Neural progenitor cell (in vitro differentiated cells): ENCODE measurements at regions not wholly inside any gene's neighbourhood (a gene's known extent, or its start where the extent isn't known, plus 50 kb on each side); places are given as distances from the start of the nearest gene placed in this dataset.
"Not testable (repeated sequence)": the region's sequence is repeated elsewhere in the genome, so short reads cannot be mapped to it uniquely, and the experiment has no call there.

Experiments
- DNase-seq: peaks from one replicate; pipeline ENCODE4 v3.0.0-alpha.2; 2016; ENCODE audit warnings: low spot score
- H2AFZ ChIP-seq: fragments of 200-600 bp; sonication (generic); replicated peaks from 2 replicates; pipeline ENCODE4 v1.6.1; 2016; ENCODE audit warnings: antibody characterized with exemption
- H3F3A ChIP-seq: fragments of 200-600 bp; sonication (generic); 2 replicates; pipeline ENCODE4 v1.6.1; 2016; ENCODE audit warnings: antibody characterized with exemption, low read depth
- H3K27ac ChIP-seq: fragments of 200-600 bp; sonication (generic); 2 replicates; pipeline ENCODE4 v1.5.1; 2016; ENCODE audit warnings: mild to moderate bottlenecking
- H3K27me3 ChIP-seq: fragments of 200-600 bp; sonication (generic); 2 replicates; pipeline ENCODE4 v1.6.1; 2016; ENCODE audit warnings: mild to moderate bottlenecking, moderate library complexity
- H3K36me3 ChIP-seq: fragments of 200-600 bp; sonication (generic); 2 replicates; pipeline ENCODE4 v1.5.1; 2016
- H3K4me1 ChIP-seq: fragments of 200-600 bp; sonication (generic); 2 replicates; pipeline ENCODE4 v1.6.1; 2016; ENCODE audit warnings: mixed run types
- H3K4me2 ChIP-seq: fragments of 200-600 bp; sonication (generic); 2 replicates; pipeline ENCODE4 v1.6.1; 2016
- H3K4me3 ChIP-seq: fragments of 200-600 bp; sonication (generic); 2 replicates; pipeline ENCODE4 v1.5.1; 2016
- H3K79me2 ChIP-seq: fragments of 200-600 bp; sonication (generic); 2 replicates; pipeline ENCODE4 v1.6.1; 2016; ENCODE audit warnings: low read depth
- H3K9ac ChIP-seq: fragments of 200-600 bp; sonication (generic); 2 replicates; pipeline ENCODE4 v1.6.1; 2016
- H3K9me3 ChIP-seq: fragments of 200-600 bp; sonication (generic); 2 replicates; pipeline ENCODE4 v1.5.1; 2016; ENCODE audit warnings: low read depth
- H4K20me1 ChIP-seq: fragments of 200-600 bp; sonication (generic); 2 replicates; pipeline ENCODE4 v1.6.1; 2016; ENCODE audit warnings: low read depth
- H3K27ac Mint-ChIP-seq: 3 replicates; pipeline ENCODE4 v1.8.0; 2021; ENCODE audit warnings: mixed read lengths
- H3K27me3 Mint-ChIP-seq: 2 replicates; pipeline ENCODE4 v1.8.0; 2022; ENCODE audit warnings: low read depth, mild to moderate bottlenecking, inconsistent platforms, moderate library complexity, mixed read lengths; ENCODE audit not compliant: insufficient read depth
- H3K36me3 Mint-ChIP-seq: 3 replicates; pipeline ENCODE4 v1.8.0; 2021; ENCODE audit warnings: mixed read lengths
- H3K4me1 Mint-ChIP-seq: 3 replicates; pipeline ENCODE4 v1.8.0; 2021; ENCODE audit warnings: mixed read lengths
- H3K4me3 Mint-ChIP-seq: 3 replicates; pipeline ENCODE4 v1.8.0; 2021; ENCODE audit warnings: mild to moderate bottlenecking, moderate library complexity, mixed read lengths
- H3K9me3 Mint-ChIP-seq: 3 replicates; pipeline ENCODE4 v1.8.0; 2020; ENCODE audit warnings: mixed read lengths
- CTCF ChIP-seq: fragments of 200-600 bp; sonication (generic); IDR thresholded peaks from 2 replicates; pipeline ENCODE4 v1.5.1; 2017; ENCODE audit warnings: antibody characterized with exemption, mild to moderate bottlenecking
- EZH2 ChIP-seq: fragments of 200-600 bp; sonication (generic); IDR thresholded peaks from 2 replicates; pipeline ENCODE4 v1.6.1; 2017; ENCODE audit warnings: antibody characterized with exemption, mild to moderate bottlenecking, moderate library complexity
- EZH2phosphoT487 ChIP-seq: fragments of 200-600 bp; sonication (generic); IDR thresholded peaks from 2 replicates; pipeline ENCODE4 v1.6.1; 2017; ENCODE audit warnings: antibody characterized with exemption

GRCh38 chr4:10783351-10783750, 98.8 kb upstream of the CLNK start:
- Mint-ChIP-seq H3K4me3 (no peak overlapping the region), H3K9me3 (peaks cover 4% of the 10 kb centered on the region), H3K27me3 (peaks cover 5% of the 10 kb centered on the region), H3K27ac (peak overlapping the region; percentile 8), H3K36me3 (no peaks in the 10 kb centered on the region), H3K4me1 (peaks cover 2% of the 10 kb centered on the region)
- TF ChIP-seq CTCF (no peak), EZH2phosphoT487 (no peak), EZH2 (no peak)
- Histone ChIP-seq H3K79me2 (no peaks in the 10 kb centered on the region), H4K20me1 (no peaks in the 10 kb centered on the region), H3F3A (no peaks in the 10 kb centered on the region), H3K9ac (no peak overlapping the region), H2AFZ (no peak overlapping the region), H3K9me3 (no peaks in the 10 kb centered on the region), H3K36me3 (no peaks in the 10 kb centered on the region), H3K4me1 (no peaks in the 10 kb centered on the region), H3K27me3 (no peaks in the 10 kb centered on the region), H3K27ac (no peak overlapping the region), H3K4me3 (no peak overlapping the region), H3K4me2 (no peak overlapping the region)
- no peak for DNase-seq

GRCh38 chr4:10781805-10782204, 97.2 kb upstream of the CLNK start:
- H3K4me1 Mint-ChIP-seq = peaks cover 2% of the 10 kb centered on the region
- H3K4me3 ChIP-seq = no peak overlapping the region
- H3F3A ChIP-seq = no peaks in the 10 kb centered on the region

GRCh38 chr4:10780803-10781202, 96.2 kb upstream of the CLNK start:
- H3K4me2 ChIP-seq, H3K36me3 ChIP-seq, H3K4me1 ChIP-seq, H3K4me3 Mint-ChIP-seq, H3K27ac ChIP-seq, H3K79me2 ChIP-seq, H3F3A ChIP-seq, H3K9ac ChIP-seq, H3K36me3 Mint-ChIP-seq, H3K4me3 ChIP-seq, H3K9me3 ChIP-seq, H2AFZ ChIP-seq, H3K27me3 ChIP-seq, H3K9me3 Mint-ChIP-seq, H3K27me3 Mint-ChIP-seq, H4K20me1 ChIP-seq, H3K4me1 Mint-ChIP-seq, H3K27ac Mint-ChIP-seq, DNase-seq: not testable (repeated sequence)

More at GRCh38 chr4:10781805-10782204, 97.2 kb upstream of the CLNK start:
- Mint-ChIP-seq H3K36me3 (no peaks in the 10 kb centered on the region), H3K4me3 (no peak overlapping the region), H3K27ac (no peak overlapping the region), H3K9me3 (peaks cover 4% of the 10 kb centered on the region), H3K27me3 (peaks cover 3% of the 10 kb centered on the region)
- no peaks in the 10 kb centered on the region for H3K4me1 ChIP-seq
- H3K36me3 ChIP-seq = no peaks in the 10 kb centered on the region
- TF ChIP-seq EZH2phosphoT487 (no peak), EZH2 (no peak), CTCF (no peak)
- no peak overlapping the region for H3K4me2 ChIP-seq
- DNase-seq = no peak
- no peaks in the 10 kb centered on the region for H4K20me1 ChIP-seq
- H3K9ac ChIP-seq = no peak overlapping the region
- no peak overlapping the region for H2AFZ ChIP-seq
- no peaks in the 10 kb centered on the region for H3K79me2 ChIP-seq
- H3K27me3 ChIP-seq = no peaks in the 10 kb centered on the region
- H3K27ac ChIP-seq = no peak overlapping the region
- H3K9me3 ChIP-seq = no peaks in the 10 kb centered on the region

GRCh38 chr4:10775132-10775531, 90.6 kb upstream of the CLNK start:
- not testable (repeated sequence) for H3K4me1 ChIP-seq, H3K4me3 ChIP-seq, H3K36me3 ChIP-seq, H3K9me3 ChIP-seq, H3K4me3 Mint-ChIP-seq, H3K27me3 Mint-ChIP-seq, H3K9ac ChIP-seq, H3K27ac ChIP-seq, H3F3A ChIP-seq, H3K4me1 Mint-ChIP-seq, DNase-seq, H3K36me3 Mint-ChIP-seq, H3K9me3 Mint-ChIP-seq, H3K79me2 ChIP-seq, H3K27me3 ChIP-seq, H4K20me1 ChIP-seq, H3K27ac Mint-ChIP-seq, H3K4me2 ChIP-seq, H2AFZ ChIP-seq
